ENCODE measurements at regions not wholly inside any gene's neighbourhood (a gene's known extent, or its start where the extent isn't known, plus 50 kb on each side); places are given as distances from the start of the nearest gene placed in this dataset.

DNA sequence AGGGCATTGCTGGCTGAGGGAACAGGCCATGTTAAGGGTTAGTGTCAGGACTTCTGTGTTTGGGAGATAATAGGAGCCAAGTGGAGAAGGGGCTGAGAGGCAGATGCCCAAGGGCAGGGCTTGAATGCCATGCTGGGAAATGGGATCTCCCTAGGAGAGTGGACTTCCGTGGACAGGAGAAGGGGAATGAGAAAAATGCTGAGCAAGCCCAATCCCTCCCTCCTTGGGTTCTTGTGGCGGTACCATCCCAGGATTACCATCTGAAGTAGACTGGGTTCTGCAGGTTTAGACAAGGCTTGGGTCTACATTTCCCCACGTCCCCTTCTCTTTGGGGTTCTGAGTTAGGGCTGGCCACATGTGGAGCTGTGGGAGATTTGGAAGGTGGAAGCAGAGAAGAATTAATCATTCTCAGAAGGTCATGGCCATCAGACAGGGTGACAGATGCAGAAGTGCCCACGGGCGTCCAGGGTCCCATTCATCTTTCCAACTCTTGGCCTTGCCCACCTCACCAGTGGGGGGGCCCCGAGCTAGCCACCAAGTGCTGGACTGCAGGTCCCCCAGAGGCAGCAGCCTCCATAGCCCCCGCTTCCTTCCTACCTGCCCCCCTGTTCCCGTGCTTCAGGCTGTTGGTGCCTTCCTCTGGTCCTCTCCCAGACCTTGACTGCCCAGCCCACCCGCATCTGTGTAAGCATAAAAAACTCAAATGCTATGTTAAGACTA, 354.8 kb downstream of the RPS24 start:
- Histone ChIP-seq H3K9ac (ENCODE audit: insufficient read length) (no peak overlapping the region), H3K4me3 (no peak overlapping the region), H3K36me3 (ENCODE audit: insufficient read depth, low read length) (no peaks in the 10 kb centered on the region), H3K9me3 (ENCODE audit: low read depth, low read length) (no peaks in the 10 kb centered on the region), H3K27ac (no peak overlapping the region)
- TF ChIP-seq POLR2AphosphoS5 (IDR thresholded peaks at IDR 0.05; ENCODE audit: borderline replicate concordance, low read depth, low read length): no peak
- no peak for TF ChIP-seq FOXP2 (optimal IDR thresholded peaks at IDR 0.05; ENCODE audit: control extremely low read depth, extremely low read length, insufficient read depth)
- DNase-seq (ENCODE audit: low read depth, low spot score): no peak

DNA sequence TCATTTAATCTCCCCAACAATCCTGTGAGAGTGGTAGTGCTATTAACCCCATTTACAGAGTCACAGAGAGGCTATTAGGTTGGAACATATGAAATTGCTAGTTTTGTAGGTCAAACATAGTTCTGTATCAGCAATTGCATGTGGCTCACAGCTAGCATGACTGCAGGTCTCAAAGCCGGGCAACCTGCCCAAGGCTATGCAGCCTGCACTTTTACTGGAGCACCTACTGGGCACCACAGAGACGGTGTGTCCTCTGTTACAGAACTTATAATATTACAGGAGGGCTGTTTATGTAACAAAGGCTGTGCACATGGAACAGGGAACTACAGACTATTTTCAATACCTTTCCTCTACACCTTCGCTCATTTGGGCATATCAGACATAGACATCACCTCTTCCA, 355.8 kb downstream of the RPS24 start:
- Histone ChIP-seq H3K9ac (ENCODE audit: insufficient read length) (no peak overlapping the region), H3K27ac (no peak overlapping the region), H3K36me3 (ENCODE audit: insufficient read depth, low read length) (no peaks in the 10 kb centered on the region), H3K4me3 (no peak overlapping the region), H3K9me3 (ENCODE audit: low read depth, low read length) (no peaks in the 10 kb centered on the region)
- TF ChIP-seq POLR2AphosphoS5 (IDR thresholded peaks at IDR 0.05; ENCODE audit: borderline replicate concordance, low read depth, low read length): no peak
- no peak for TF ChIP-seq FOXP2 (optimal IDR thresholded peaks at IDR 0.05; ENCODE audit: control extremely low read depth, extremely low read length, insufficient read depth)
- no peak for TF ChIP-seq EZH2 (IDR thresholded peaks at IDR 0.05)
- DNase-seq (ENCODE audit: low read depth, low spot score): no peak

DNA sequence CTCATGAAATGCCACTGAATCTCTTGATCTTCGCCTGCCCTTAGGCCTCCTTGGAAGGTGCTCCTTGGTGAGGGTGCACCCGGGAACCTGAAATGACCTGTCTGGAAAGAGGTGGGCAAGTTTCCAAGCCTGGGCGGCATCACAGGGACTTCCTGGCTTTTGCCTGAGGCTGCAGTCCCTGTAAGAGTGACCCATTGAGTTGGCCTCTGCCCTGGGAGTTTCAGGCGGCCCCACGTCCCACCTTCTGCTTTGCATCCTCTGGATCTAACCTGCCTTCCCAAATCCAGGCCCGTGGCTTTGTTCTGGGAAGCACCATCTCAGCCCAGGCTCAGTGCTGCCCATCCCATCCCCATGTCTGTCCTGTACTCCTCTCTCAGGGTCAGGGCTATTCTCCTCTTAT, 356.4 kb downstream of the RPS24 start:
- no peak overlapping the region for H3K9ac ChIP-seq (ENCODE audit: insufficient read length)
- no peaks in the 10 kb centered on the region for H3K9me3 ChIP-seq (ENCODE audit: low read depth, low read length)
- TF ChIP-seq EZH2 (IDR thresholded peaks at IDR 0.05) (no peak), POLR2AphosphoS5 (IDR thresholded peaks at IDR 0.05; ENCODE audit: borderline replicate concordance, low read depth, low read length) (no peak)
- no peak overlapping the region for H3K4me3 ChIP-seq
- no peak for DNase-seq (ENCODE audit: low read depth, low spot score)
- H3K36me3 ChIP-seq (ENCODE audit: insufficient read depth, low read length): no peaks in the 10 kb centered on the region
- no peak overlapping the region for H3K27ac ChIP-seq

DNA sequence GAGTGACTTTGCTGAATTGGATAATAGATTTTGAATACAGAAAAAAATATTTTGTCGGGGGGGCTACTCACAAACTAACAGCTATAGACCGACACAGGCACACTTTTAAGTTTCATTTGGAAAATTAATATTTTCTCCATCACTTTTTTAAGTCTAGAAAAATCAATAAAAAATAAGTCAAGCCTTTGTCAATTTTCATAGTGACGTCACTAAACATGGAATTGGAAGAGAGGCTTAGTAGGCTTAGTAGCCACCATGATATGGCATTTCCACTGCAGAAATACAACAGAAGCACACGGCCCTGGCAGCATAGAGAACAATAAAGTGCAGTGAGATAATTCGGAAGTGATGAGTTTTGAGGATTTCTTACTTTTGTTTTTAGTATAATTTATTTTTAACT, 357.2 kb downstream of the RPS24 start:
- H3K4me3 ChIP-seq: no peak overlapping the region
- no peak overlapping the region for H3K9ac ChIP-seq (ENCODE audit: insufficient read length)
- no peak for TF ChIP-seq FOXP2 (optimal IDR thresholded peaks at IDR 0.05; ENCODE audit: control extremely low read depth, extremely low read length, insufficient read depth)
- TF ChIP-seq POLR2AphosphoS5 (IDR thresholded peaks at IDR 0.05; ENCODE audit: borderline replicate concordance, low read depth, low read length): no peak
- TF ChIP-seq EZH2 (IDR thresholded peaks at IDR 0.05): no peak
- no peak for DNase-seq (ENCODE audit: low read depth, low spot score)
- H3K27ac ChIP-seq: no peak overlapping the region
- no peaks in the 10 kb centered on the region for H3K9me3 ChIP-seq (ENCODE audit: low read depth, low read length)
- no peaks in the 10 kb centered on the region for H3K36me3 ChIP-seq (ENCODE audit: insufficient read depth, low read length)

DNA sequence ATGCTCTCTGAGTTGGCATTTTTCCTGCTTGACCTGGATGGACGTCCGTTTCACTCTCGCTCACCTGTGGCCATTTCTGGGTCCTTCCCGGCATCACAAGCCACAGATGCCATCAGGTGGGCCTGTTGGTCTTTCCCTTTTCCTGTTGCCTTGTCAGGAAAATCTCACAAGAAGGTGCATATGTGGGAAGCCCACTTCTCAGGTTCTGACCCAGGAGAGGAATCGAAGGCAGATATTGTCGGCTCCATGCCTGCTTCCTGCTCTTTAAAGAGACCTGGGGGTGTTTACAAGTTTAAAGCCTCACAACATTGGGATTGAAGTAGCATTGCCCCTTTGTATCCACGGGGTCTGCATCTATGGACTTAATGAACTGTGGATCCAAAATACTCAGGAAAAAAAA, 357.9 kb downstream of the RPS24 start:
- H3K36me3 ChIP-seq (ENCODE audit: insufficient read depth, low read length): no peaks in the 10 kb centered on the region
- no peak for DNase-seq (ENCODE audit: low read depth, low spot score)
- H3K9ac ChIP-seq (ENCODE audit: insufficient read length): no peak overlapping the region
- H3K27ac ChIP-seq: no peak overlapping the region
- H3K4me3 ChIP-seq: no peak overlapping the region
- no peak for TF ChIP-seq EZH2 (IDR thresholded peaks at IDR 0.05)
- TF ChIP-seq FOXP2 (optimal IDR thresholded peaks at IDR 0.05; ENCODE audit: control extremely low read depth, extremely low read length, insufficient read depth): no peak
- TF ChIP-seq POLR2AphosphoS5 (IDR thresholded peaks at IDR 0.05; ENCODE audit: borderline replicate concordance, low read depth, low read length): no peak
- no peaks in the 10 kb centered on the region for H3K9me3 ChIP-seq (ENCODE audit: low read depth, low read length)

DNA sequence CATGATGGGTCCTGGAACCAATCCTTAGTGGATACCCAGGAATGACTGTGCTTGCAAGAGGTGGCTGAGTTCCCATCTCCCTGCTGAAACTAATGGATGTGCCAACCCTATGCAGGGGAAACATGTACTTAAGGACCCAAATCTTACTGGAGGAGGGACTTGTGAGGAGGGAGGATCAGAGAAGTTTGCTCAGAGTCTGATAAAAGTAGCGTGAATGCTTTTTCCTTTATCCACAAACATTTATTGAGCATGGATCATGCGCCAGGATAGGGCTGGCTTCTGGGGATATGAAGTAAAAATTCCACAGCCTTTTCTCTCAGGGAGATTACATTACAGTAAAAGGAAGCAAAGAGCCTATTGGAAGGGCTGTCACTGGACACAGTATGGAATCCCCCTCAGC, 358.5 kb downstream of the RPS24 start:
- Histone ChIP-seq H3K4me3 (no peak overlapping the region), H3K9ac (ENCODE audit: insufficient read length) (no peak overlapping the region), H3K36me3 (ENCODE audit: insufficient read depth, low read length) (no peaks in the 10 kb centered on the region), H3K9me3 (ENCODE audit: low read depth, low read length) (no peaks in the 10 kb centered on the region), H3K27ac (no peak overlapping the region)
- no peak for TF ChIP-seq EZH2 (IDR thresholded peaks at IDR 0.05)
- TF ChIP-seq POLR2AphosphoS5 (IDR thresholded peaks at IDR 0.05; ENCODE audit: borderline replicate concordance, low read depth, low read length): no peak
- no peak for TF ChIP-seq FOXP2 (optimal IDR thresholded peaks at IDR 0.05; ENCODE audit: control extremely low read depth, extremely low read length, insufficient read depth)
- no peak for DNase-seq (ENCODE audit: low read depth, low spot score)

DNA sequence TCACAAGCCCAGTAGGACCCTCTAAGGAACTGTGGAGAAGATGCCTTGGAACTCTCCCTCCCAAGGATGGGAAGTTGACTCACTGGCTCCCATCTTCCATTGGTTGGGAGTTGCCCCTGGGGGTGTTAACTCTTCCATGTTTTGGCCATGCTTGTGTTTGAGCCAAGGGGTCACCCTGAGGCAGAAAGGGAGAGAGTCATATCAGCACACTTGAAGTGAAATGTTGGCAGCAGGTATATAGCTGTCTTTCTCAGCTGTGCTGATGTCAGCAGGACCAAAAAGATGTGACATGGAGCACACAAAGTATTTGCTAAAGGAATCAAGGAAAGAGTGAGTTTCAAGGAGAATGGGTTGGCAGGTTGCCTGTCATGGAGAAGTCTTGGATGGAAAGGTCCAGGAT, 359.4 kb downstream of the RPS24 start:
- Histone ChIP-seq H3K9me3 (ENCODE audit: low read depth, low read length) (no peaks in the 10 kb centered on the region), H3K4me3 (no peak overlapping the region), H3K36me3 (ENCODE audit: insufficient read depth, low read length) (no peaks in the 10 kb centered on the region), H3K27ac (no peak overlapping the region), H3K9ac (ENCODE audit: insufficient read length) (no peak overlapping the region)
- DNase-seq (ENCODE audit: low read depth, low spot score): no peak
- TF ChIP-seq FOXP2 (optimal IDR thresholded peaks at IDR 0.05; ENCODE audit: control extremely low read depth, extremely low read length, insufficient read depth) (no peak), EZH2 (IDR thresholded peaks at IDR 0.05) (no peak), POLR2AphosphoS5 (IDR thresholded peaks at IDR 0.05; ENCODE audit: borderline replicate concordance, low read depth, low read length) (no peak)

DNA sequence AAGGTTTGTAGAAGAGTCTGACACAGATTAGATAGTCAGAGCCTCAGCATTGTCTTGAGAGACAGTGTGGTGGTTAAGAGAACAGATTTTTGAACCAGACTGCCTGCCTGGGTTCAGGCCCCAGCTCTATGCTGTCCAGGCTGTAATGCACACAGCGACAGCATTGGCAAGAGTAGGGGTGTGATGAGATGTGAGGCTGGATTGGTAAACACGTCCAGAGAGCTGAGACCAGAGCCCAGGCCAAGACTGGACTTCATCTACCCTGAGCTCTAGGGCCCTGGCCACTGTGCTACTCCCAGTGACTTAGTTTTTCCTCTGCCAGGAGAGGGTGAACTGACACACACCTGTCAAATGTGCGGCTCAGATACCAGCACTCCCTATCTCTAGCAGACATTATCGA, 360.4 kb downstream of the RPS24 start:
- H3K9ac ChIP-seq (ENCODE audit: insufficient read length): no peak overlapping the region
- no peak overlapping the region for H3K27ac ChIP-seq
- no peak overlapping the region for H3K4me3 ChIP-seq
- TF ChIP-seq POLR2AphosphoS5 (IDR thresholded peaks at IDR 0.05; ENCODE audit: borderline replicate concordance, low read depth, low read length) (no peak), EZH2 (IDR thresholded peaks at IDR 0.05) (no peak), FOXP2 (optimal IDR thresholded peaks at IDR 0.05; ENCODE audit: control extremely low read depth, extremely low read length, insufficient read depth) (no peak)
- no peaks in the 10 kb centered on the region for H3K36me3 ChIP-seq (ENCODE audit: insufficient read depth, low read length)
- DNase-seq (ENCODE audit: low read depth, low spot score): no peak
- H3K9me3 ChIP-seq (ENCODE audit: low read depth, low read length): no peaks in the 10 kb centered on the region

DNA sequence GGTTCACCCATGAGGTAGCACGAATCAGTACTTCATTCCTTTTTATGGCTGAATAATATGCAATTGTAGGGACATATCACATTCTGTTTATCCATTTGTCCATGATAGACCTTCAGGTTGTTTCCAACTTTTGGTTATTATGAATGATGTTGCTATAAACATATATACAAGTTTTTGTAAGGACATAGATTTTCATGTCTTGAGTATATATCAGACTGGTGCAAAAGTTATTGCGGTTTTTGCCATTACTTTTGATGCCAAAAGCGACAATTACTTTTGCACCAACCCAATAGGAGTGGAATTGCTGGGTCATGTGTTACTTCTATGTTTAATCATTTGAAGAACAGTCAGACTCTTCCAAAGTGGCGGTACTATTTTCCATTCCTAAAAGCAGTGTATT, 361.5 kb downstream of the RPS24 start:
- Histone ChIP-seq H3K9me3 (ENCODE audit: low read depth, low read length) (no peaks in the 10 kb centered on the region), H3K9ac (ENCODE audit: insufficient read length) (no peak overlapping the region), H3K36me3 (ENCODE audit: insufficient read depth, low read length) (no peaks in the 10 kb centered on the region), H3K4me3 (no peak overlapping the region), H3K27ac (no peak overlapping the region)
- TF ChIP-seq POLR2AphosphoS5 (IDR thresholded peaks at IDR 0.05; ENCODE audit: borderline replicate concordance, low read depth, low read length): no peak
- TF ChIP-seq FOXP2 (optimal IDR thresholded peaks at IDR 0.05; ENCODE audit: control extremely low read depth, extremely low read length, insufficient read depth): no peak
- no peak for TF ChIP-seq EZH2 (IDR thresholded peaks at IDR 0.05)
- no peak for DNase-seq (ENCODE audit: low read depth, low spot score)

All from SK-N-MC (cell line).